Activated T-helper 2 cell treated with anti-CD3 and anti-CD28 coated beads, Interferon-gamma antibody, Interleukin-2, Interleukin-4, amounts not matched to agents 10 μg/mL and 5 μg/mL and 100 μg/mL, durations not matched to agents 14 hours and 24 hours and 36 hours (primary cell): ENCODE measurements at regions not wholly inside any gene's neighbourhood (a gene's known extent, or its start where the extent isn't known, plus 50 kb on each side); places are given as distances from the start of the nearest gene placed in this dataset.

Experiments
- DNase-seq: peaks from one replicate; pipeline ENCODE4 v3.0.0; 2021; ENCODE audit warnings: low spot score
- H3K27ac Mint-ChIP-seq: one replicate; pipeline ENCODE4 v1.8.0; 2021; ENCODE audit warnings: mixed read lengths
- H3K27me3 Mint-ChIP-seq: one replicate; pipeline ENCODE4 v1.8.0; 2021; ENCODE audit warnings: low read depth, mixed read lengths
- H3K36me3 Mint-ChIP-seq: one replicate; pipeline ENCODE4 v1.8.0; 2021; ENCODE audit warnings: low read depth, mixed read lengths
- H3K4me1 Mint-ChIP-seq: one replicate; pipeline ENCODE4 v1.8.0; 2021; ENCODE audit warnings: low read depth, mixed read lengths
- H3K4me3 Mint-ChIP-seq: one replicate; pipeline ENCODE4 v1.8.0; 2021; ENCODE audit warnings: low read depth, mild to moderate bottlenecking, moderate library complexity, mixed read lengths
- H3K9me3 Mint-ChIP-seq: one replicate; pipeline ENCODE4 v1.8.0; 2021; ENCODE audit warnings: mixed read lengths
- intact Hi-C: fragments of 100-400 bp; cut with micrococcal nuclease; formaldehyde crosslinking; loops from one replicate; pipeline ENCODE4 v1.15.1; 2023

GRCh38 chr20:50264534-50265145 is 74.0 kb downstream of the CEBPB start:
- Mint-ChIP-seq H3K36me3 (no peaks in the 10 kb centered on the region), H3K27me3 (no peaks in the 10 kb centered on the region), H3K9me3 (no peaks in the 10 kb centered on the region), H3K4me3 (no peak overlapping the region), H3K27ac (no peak overlapping the region), H3K4me1 (peaks cover 14% of the 10 kb centered on the region)
- intact Hi-C loops = no loop called here
- DNase-seq = no peak

GRCh38 chr20:50265245-50265946 is 74.8 kb downstream of the CEBPB start:
- intact Hi-C loops = no loop called here
- H3K27ac Mint-ChIP-seq = no peak overlapping the region

GRCh38 chr20:50266293-50267040 is 75.8 kb downstream of the CEBPB start:
- H3K27me3 Mint-ChIP-seq = peaks cover 9% of the 10 kb centered on the region
- intact Hi-C loops = no loop called here
- H3K9me3 Mint-ChIP-seq = no peaks in the 10 kb centered on the region
- no peaks in the 10 kb centered on the region for H3K36me3 Mint-ChIP-seq
- DNase-seq = no peak
- H3K4me3 Mint-ChIP-seq = no peak overlapping the region
- no peak overlapping the region for H3K27ac Mint-ChIP-seq
- H3K4me1 Mint-ChIP-seq = peaks cover 8% of the 10 kb centered on the region

More at GRCh38 chr20:50265245-50265946, 74.8 kb downstream of the CEBPB start:
- no peaks in the 10 kb centered on the region for H3K36me3 Mint-ChIP-seq
- H3K4me1 Mint-ChIP-seq = peaks cover 11% of the 10 kb centered on the region
- no peak overlapping the region for H3K4me3 Mint-ChIP-seq
- H3K27me3 Mint-ChIP-seq = peaks cover under 1% of the 10 kb centered on the region
- no peaks in the 10 kb centered on the region for H3K9me3 Mint-ChIP-seq
- DNase-seq = no peak

DNA sequence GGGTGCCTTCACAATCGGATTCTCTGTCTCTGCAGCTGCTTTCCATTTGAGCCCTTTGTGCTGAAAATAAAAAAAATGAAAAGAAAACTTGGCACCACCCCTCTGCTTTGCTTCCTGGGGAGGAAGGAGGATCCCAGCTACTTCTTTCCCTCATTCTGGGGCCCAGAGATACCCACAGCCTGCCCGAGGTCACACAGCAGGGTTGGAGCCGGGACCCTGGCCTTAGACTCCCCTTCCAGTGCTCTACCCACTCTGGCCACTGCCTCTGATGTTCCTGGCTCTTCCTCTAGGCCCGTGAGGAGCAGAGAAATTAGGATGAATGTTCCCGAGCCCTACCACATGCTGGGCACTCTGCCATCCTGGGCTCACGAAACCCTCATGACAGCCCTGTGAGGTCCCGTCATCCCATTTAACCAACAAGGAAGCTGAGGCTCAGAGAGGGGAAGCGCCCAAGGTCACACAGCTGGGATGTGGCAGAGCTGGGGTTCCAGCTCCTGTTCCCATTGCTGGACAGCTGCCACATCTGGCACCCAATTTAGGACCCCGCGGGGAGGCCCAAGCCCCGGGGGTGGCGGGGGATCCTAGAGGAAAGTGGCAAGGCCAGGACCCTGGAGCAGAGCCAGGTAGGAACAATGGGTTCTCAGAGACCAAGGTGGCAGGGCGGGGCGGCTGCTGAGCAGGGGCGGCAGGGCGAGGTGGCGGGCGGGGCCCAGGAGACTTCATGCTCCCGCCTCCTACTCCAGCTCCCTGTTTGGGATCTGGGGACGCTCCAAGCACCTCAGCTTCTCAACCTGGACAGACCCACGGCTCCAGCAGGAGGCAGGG is 76.6 kb downstream of the CEBPB start:
- no peak for DNase-seq
- Mint-ChIP-seq H3K4me1 (peaks cover 8% of the 10 kb centered on the region), H3K27ac (no peak overlapping the region), H3K27me3 (peaks cover 10% of the 10 kb centered on the region), H3K36me3 (no peaks in the 10 kb centered on the region), H3K4me3 (no peak overlapping the region), H3K9me3 (no peaks in the 10 kb centered on the region)
- intact Hi-C loops = no loop called here

- intact Hi-C loops = no loop called here
- Mint-ChIP-seq H3K4me1 (peaks cover 8% of the 10 kb centered on the region), H3K4me3 (no peak overlapping the region), H3K27ac (no peak overlapping the region), H3K9me3 (no peaks in the 10 kb centered on the region), H3K27me3 (peaks cover 10% of the 10 kb centered on the region), H3K36me3 (no peaks in the 10 kb centered on the region)
- no peak for DNase-seq
Measured at GRCh38 chr20:50267866-50268219, 77.2 kb downstream of the CEBPB start.

DNA sequence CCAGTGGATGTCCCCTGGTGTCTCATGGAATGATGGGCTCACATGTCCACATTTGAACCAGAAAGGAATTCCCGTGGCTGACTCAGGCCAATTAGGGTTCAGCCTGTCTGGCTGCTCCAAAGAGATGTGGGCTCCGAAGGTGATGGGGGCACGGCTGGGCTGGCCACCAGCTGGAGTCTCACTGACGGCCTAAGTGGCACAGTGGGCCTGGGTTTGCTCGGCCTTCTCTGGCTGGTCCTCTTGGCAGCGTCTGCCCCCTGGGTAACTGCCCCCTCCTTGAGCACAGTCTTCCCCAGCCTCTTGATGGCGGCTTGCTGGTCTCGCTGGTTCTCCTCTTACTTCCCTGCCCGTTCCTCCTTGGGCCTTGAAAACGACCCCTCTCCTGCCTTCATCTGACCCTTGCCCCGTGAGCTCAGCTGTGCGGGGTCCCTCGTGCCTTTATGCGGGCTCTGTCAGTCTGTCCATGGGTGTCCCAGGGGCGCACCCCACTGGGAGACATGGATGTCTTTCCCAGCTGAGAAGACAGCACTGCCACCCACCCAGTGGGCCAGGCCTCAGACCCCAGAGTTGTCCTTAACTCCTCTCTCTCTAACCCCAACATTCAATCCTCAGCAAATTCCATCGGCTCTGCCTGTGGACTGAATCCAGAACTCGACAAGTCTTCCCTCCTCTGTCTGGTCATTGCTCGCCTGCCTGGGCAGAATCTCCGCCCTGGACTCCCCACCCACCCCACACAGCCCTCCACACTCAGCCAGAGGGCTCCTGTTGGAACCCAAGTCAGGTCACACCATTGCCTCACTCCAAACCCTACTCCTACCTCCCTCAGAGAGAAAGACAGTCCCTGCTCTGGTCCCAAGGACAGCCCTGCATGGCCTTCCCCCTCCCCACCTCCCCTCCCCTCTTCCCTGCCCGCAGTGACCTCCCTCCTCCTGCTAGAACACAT is 78.7 kb downstream of the CEBPB start:
- no peak overlapping the region for H3K4me3 Mint-ChIP-seq
- H3K4me1 Mint-ChIP-seq = peaks cover 8% of the 10 kb centered on the region
- H3K9me3 Mint-ChIP-seq = no peaks in the 10 kb centered on the region
- peaks cover 10% of the 10 kb centered on the region for H3K27me3 Mint-ChIP-seq
- no peak for DNase-seq
- intact Hi-C loops = no loop called here
- H3K36me3 Mint-ChIP-seq = no peaks in the 10 kb centered on the region
- no peak overlapping the region for H3K27ac Mint-ChIP-seq

DNA sequence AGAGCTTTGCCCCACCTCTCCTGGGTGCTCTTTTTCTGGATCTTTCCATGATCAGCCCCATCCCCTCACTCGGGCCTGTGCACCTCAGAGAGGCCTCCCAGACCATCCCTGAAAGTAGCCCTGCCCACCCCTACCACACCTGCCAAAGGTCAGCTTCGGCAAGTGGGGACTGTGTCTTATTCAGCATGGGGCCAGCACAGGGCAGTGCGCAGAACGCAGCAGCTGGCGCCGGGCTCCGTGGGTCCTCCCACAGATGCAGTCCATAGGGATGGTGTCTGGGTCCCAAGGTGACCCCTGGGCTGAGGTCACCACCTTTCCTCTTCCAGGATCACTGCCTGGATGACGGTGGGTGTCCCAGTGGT is 79.4 kb downstream of the CEBPB start:
- Mint-ChIP-seq H3K4me1 (peaks cover 8% of the 10 kb centered on the region), H3K36me3 (no peaks in the 10 kb centered on the region), H3K27ac (no peak overlapping the region), H3K9me3 (no peaks in the 10 kb centered on the region), H3K4me3 (no peak overlapping the region), H3K27me3 (peaks cover 10% of the 10 kb centered on the region)
- no peak for DNase-seq
- intact Hi-C loops = no loop called here

DNA sequence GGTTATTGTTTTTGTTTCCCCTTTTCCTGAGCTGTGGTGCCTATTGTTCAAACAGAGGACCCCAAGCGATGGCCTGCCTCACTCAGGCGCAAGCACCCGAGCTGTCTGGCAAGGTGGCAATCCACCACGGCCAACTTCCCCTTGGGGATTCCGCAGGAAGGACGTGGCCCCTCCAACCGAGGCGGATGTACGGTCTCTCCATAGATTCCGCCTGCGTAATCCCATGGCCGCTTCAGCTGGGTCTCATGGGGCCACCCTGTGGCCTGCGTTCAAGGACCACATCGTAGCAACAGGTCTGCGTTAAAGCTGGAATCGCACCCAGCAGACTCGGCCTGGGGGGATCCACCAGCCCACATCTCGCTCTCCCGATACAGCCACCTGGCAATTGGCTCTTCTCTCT is 79.9 kb downstream of the CEBPB start:
- H3K4me1 Mint-ChIP-seq = peaks cover 4% of the 10 kb centered on the region
- no peak overlapping the region for H3K27ac Mint-ChIP-seq
- no peaks in the 10 kb centered on the region for H3K36me3 Mint-ChIP-seq
- no peaks in the 10 kb centered on the region for H3K9me3 Mint-ChIP-seq
- no peak overlapping the region for H3K4me3 Mint-ChIP-seq
- peaks cover 10% of the 10 kb centered on the region for H3K27me3 Mint-ChIP-seq
- intact Hi-C loops = no loop called here
- no peak for DNase-seq

- intact Hi-C loops = no loop called here
- Mint-ChIP-seq H3K4me1 (peaks cover 2% of the 10 kb centered on the region), H3K27me3 (peaks cover 10% of the 10 kb centered on the region), H3K27ac (no peak overlapping the region), H3K36me3 (no peaks in the 10 kb centered on the region), H3K4me3 (no peak overlapping the region), H3K9me3 (no peaks in the 10 kb centered on the region)
- DNase-seq = no peak
Measured at GRCh38 chr20:50271176-50271575, 80.5 kb downstream of the CEBPB start.

DNA sequence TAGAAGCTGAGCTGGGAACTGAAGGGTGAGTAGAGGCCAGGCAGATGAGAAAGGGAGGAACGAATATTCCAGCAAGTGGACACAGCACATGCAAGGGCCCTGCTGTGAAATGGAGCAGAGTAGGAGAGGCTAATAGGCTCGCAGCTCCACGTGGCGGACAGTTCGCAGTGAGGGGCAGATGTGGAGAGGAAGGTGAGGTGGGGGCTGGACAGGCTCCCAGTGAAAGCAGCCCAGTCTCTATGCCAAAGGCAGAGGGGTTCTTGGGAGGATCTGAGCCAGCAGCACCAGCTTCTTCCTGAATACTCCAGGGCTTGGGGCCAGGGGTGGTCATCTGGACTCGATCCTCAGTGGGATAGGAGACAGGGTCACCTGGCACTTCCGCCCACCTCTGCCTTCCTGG is 81.0 kb downstream of the CEBPB start:
- Mint-ChIP-seq H3K9me3 (no peaks in the 10 kb centered on the region), H3K36me3 (no peaks in the 10 kb centered on the region), H3K27me3 (peaks cover 10% of the 10 kb centered on the region), H3K4me3 (no peak overlapping the region), H3K27ac (no peak overlapping the region), H3K4me1 (peaks cover 2% of the 10 kb centered on the region)
- intact Hi-C loops = no loop called here
- DNase-seq = no peak

DNA sequence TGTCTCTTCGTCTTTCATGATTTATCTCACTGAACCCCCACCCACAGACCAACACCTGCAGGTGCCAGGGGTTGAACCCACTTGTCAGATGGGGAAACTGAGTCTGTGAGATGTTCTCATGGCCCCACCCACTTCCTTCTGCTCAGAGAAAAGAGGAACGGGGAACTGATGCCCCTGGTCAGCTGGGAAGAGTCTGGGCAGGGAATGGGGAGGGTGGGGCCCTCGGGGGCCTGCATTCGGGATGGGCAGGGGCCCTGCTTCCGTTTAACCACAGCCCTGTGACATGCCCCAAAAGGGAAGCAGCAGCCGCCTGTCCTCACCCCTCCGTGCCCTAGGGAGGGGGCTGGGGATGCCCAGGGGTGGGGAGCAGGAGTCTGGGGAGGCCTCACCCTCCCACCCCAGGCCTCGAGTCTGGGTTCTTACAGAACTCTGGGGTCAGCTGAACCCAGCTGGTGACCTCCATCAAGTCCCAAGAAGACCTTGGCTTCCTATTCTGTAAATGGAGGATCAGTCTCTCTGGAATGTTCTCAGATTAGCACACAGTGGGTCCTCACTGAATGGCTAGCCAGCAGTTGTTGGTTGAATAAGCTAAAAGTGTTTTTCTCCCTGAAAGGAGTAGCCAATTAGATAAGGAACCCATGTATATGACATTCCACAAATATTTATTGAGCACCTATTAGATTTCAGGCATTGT is 81.5 kb downstream of the CEBPB start:
- no peaks in the 10 kb centered on the region for H3K36me3 Mint-ChIP-seq
- intact Hi-C loops = no loop called here
- peaks cover 2% of the 10 kb centered on the region for H3K4me1 Mint-ChIP-seq
- no peaks in the 10 kb centered on the region for H3K9me3 Mint-ChIP-seq
- H3K27me3 Mint-ChIP-seq = peaks cover 10% of the 10 kb centered on the region
- no peak overlapping the region for H3K27ac Mint-ChIP-seq
- DNase-seq = no peak
- no peak overlapping the region for H3K4me3 Mint-ChIP-seq
